Smooth muscle cell of the brain vasculature (primary cell): ENCODE measurements at regions not wholly inside any gene's neighbourhood (a gene's known extent, or its start where the extent isn't known, plus 50 kb on each side); places are given as distances from the start of the nearest gene placed in this dataset.

ENCODE experiments used
- DNase-seq: peaks from one replicate; pipeline ENCODE4 v3.0.0-alpha.2; 2012; ENCODE audit warnings: low read depth, low spot score

DNA sequence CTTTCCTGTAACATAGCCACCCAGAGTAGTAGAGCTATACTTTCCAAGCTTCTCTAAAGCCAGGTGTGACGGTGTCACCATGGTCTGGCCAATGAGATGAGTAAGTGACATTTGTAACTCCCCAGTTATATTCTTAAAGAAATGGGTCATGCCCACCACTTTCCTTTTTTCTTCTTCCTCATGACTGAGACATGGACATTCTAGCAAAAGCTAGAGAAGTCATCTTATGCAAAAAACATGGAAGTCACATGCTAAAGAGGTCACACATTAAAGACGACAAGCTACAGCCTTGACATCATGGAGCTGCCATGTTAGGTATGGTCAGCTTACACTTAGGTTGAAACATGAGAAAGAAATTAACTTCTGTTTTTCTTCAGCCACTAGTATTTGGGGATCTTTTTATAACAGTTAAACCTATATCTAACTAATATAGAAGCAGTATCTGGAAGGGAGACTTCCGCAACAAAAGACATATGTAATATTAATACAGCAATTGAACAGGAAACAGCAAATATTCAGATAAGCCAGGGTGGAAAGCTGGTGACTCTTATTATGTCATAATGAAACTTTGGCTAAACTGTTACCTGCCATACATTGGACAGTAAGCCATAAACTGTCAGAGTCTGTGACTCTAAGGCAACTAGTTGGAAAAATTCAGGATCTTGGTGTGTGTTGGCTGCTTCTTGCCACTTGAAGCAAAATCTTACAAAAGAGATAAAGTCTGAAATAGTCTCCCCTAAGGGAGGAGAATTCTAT lies 54.7 kb upstream of the SNX2 start:
- DNase-seq: no peak

- no peak for DNase-seq
Observed at GRCh38 chr5:122721127-122721526, 53.8 kb upstream of the SNX2 start.

DNA sequence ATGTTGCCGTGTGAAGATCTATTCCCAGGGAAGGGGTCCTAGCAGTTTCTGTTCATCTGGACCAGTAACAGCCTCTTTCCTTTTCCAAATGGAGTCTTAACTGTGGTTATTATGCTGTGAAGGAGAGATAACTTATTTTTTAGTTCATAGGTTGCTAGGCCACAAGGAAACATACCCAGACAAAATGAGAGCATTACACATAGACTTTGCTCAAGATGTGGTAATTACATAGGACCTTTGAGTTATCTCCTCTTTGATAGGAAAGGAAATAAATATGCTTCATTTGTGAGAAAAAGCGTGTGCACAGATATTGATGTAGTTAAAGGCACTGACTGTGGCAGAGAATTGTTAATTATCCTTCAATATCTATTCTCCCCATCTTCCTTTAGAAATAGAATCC lies 52.5 kb upstream of the SNX2 start:
- DNase-seq: no peak

DNA sequence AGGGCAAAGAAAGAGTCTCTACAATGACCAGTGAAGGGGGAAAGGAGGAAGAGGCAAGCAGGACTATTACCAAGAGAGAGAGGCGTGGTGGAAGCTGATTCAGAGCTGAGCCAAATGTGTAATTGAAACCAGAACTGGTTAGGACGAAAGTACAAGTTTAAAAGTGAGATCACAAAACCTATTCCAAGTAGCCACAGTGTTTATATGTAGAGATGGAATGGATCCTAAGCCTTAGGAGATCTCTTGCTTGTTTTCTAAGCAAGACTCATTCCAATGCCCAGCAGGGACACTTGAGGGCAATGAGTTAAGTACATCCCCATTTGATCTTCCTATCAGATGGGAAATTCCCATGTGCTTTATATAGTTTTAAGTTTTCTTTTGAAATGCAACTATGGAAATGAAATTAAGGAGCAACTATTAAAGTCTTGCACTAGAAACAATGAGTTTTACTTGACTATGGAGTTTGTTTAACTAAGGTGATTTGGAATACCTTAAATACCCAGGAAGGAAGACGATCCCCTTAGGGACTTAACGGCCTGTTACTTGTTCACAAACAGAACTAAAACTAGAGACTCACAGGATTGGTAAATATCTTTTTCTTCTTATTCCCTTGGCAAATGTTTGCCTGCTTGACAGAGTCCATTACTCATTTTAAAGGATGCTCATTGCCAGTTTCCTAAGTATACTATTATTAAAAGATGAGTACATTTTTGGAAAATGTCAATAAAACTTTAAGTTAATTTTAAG lies 51.1 kb upstream of the SNX2 start:
- peak; percentile 63 for DNase-seq
